NK-92 treated with Interleukin-12 subunit alpha and Interleukin-12 subunit beta, amount 100 ng/mL, for 24 hours (cell line): ENCODE measurements at regions not wholly inside any gene's neighbourhood (a gene's known extent, or its start where the extent isn't known, plus 50 kb on each side); places are given as distances from the start of the nearest gene placed in this dataset.

Experiments
- DNase-seq: peaks from one replicate; lab custom pipeline; 2025; lab: John Stamatoyannopoulos, UW

GRCh38 chr13:21318891-21319532, 140.1 kb downstream of the ZDHHC20 start:
- DNase-seq, result no peak

GRCh38 chr13:21319869-21320641, 139.0 kb downstream of the ZDHHC20 start:
- no peak for DNase-seq

GRCh38 chr13:21320642-21321034, 138.5 kb downstream of the ZDHHC20 start:
- no peak for DNase-seq

DNA sequence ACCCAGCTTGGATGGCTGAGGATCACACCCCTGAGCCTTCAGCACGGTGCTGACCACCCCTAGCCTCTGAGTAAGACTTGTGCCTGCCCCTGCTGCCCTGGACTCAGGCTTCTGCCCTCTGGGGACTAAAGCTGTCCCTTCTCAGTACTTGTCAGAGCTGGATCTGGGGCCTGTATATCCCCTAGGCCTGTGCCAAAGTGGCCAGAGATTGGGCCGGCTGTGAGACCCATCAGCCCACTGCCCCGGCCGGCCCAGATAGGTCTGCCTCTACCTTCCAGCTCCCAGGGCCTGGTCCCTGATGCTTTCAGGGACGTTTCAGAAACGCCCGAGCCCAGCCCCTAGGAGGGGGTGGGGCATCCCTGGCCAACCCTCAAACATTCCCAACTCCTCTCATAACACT, 137.8 kb downstream of the ZDHHC20 start:
- DNase-seq, result no peak

DNA sequence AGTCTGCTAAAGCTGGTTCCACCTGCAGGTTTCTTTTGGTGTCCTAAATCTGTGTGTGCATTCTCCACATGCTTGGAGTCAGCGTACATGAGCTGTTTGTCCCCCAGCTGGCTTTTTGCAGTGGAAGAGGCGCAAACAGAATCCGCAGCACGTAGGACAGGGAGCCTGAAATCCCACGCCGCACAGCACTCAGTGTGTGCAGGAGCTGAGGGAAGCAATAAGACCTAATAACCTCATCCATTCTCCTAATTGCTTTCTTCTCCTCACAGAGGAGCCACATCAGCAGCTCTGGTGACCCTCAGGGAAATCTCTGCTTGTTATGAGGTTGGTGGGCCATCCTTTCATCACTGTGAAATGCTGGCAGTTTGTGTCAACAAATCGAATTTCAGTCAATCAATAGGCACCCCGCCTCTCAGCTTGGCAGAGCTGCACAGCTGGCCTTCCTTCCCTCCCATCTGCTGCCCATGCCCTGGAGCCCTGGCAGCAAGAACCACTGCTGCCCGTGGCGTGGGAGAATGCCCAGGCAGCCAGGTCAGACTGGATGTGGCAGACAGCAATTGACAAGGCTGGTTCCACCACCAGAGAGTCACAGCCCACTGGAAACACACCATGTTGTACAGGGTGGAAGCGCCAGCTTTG, 136.7 kb downstream of the ZDHHC20 start:
- no peak for DNase-seq
